H9 (cell line): ENCODE measurements at regions not wholly inside any gene's neighbourhood (a gene's known extent, or its start where the extent isn't known, plus 50 kb on each side); places are given as distances from the start of the nearest gene placed in this dataset.

ENCODE experiments used
- DNase-seq: peaks from one replicate; pipeline ENCODE4 v3.0.0-alpha.2; 2017
- H2AFZ ChIP-seq: one replicate; pipeline ENCODE4 v1.6.1; 2013; ENCODE audit warnings: mild to moderate bottlenecking, low read length, control low read depth, moderate library complexity
- H2AK5ac ChIP-seq: 2 replicates; pipeline ENCODE4 v1.6.1; 2013; ENCODE audit warnings: low read length, control low read depth, mixed read lengths; ENCODE audit not compliant: insufficient read length
- H2BK120ac ChIP-seq: one replicate; pipeline ENCODE4 v1.6.1; 2013; ENCODE audit warnings: low read depth, mild to moderate bottlenecking, low read length, control low read depth, inconsistent platforms; ENCODE audit not compliant: poor library complexity, severe bottlenecking
- H2BK12ac ChIP-seq: 2 replicates; pipeline ENCODE4 v1.6.1; 2013; ENCODE audit warnings: low read length, control low read depth, mixed read lengths, low read depth; ENCODE audit not compliant: insufficient read length
- H2BK15ac ChIP-seq: 2 replicates; pipeline ENCODE4 v1.6.1; 2013; ENCODE audit warnings: low read depth, low read length, control low read depth
- H2BK20ac ChIP-seq: one replicate; pipeline ENCODE4 v1.6.1; 2013; ENCODE audit warnings: low read depth, mild to moderate bottlenecking, low read length, control low read depth, inconsistent platforms; ENCODE audit not compliant: poor library complexity, severe bottlenecking
- H2BK5ac ChIP-seq: 2 replicates; pipeline ENCODE4 v1.6.1; 2013; ENCODE audit warnings: low read length, control low read depth, mixed read lengths; ENCODE audit not compliant: insufficient read length
- H3K14ac ChIP-seq: 2 replicates; pipeline ENCODE4 v1.6.1; 2013; ENCODE audit warnings: low read length, control low read depth; ENCODE audit not compliant: insufficient read depth
- H3K18ac ChIP-seq: 2 replicates; pipeline ENCODE4 v1.6.1; 2013; ENCODE audit warnings: low read depth, mild to moderate bottlenecking, mixed read lengths, low read length, control low read depth; ENCODE audit not compliant: insufficient read length
- H3K23ac ChIP-seq: 2 replicates; pipeline ENCODE4 v1.6.1; 2013; ENCODE audit warnings: low read length, control low read depth, mixed read lengths, low read depth; ENCODE audit not compliant: insufficient read length
- H3K23me2 ChIP-seq: 2 replicates; pipeline ENCODE4 v1.6.1; 2013; ENCODE audit warnings: low read depth, mild to moderate bottlenecking, mixed read lengths, low read length, control low read depth; ENCODE audit not compliant: insufficient read length, poor library complexity, severe bottlenecking
- H3K27ac ChIP-seq: 2 replicates; pipeline ENCODE4 v1.5.1; 2013; ENCODE audit warnings: low read length, control low read depth, mixed read lengths, low read depth; ENCODE audit not compliant: insufficient read length
- H3K27me3 ChIP-seq: 2 replicates; pipeline ENCODE4 v1.6.1; 2013; ENCODE audit warnings: low read length, control low read depth, inconsistent platforms; ENCODE audit not compliant: insufficient read depth
- H3K4ac ChIP-seq: 2 replicates; pipeline ENCODE4 v1.6.1; 2013; ENCODE audit warnings: low read depth, mild to moderate bottlenecking, control low read depth, inconsistent platforms, low read length, moderate library complexity
- H3K4me1 ChIP-seq: 2 replicates; pipeline ENCODE4 v1.6.1; 2013; ENCODE audit warnings: low read length, control low read depth, inconsistent platforms; ENCODE audit not compliant: insufficient read depth
- H3K4me2 ChIP-seq: 2 replicates; pipeline ENCODE4 v1.6.1; 2013; ENCODE audit warnings: low read length, control low read depth, mixed read lengths; ENCODE audit not compliant: insufficient read length, insufficient read depth
- H3K56ac ChIP-seq: 2 replicates; pipeline ENCODE4 v1.6.1; 2013; ENCODE audit warnings: low read depth, mild to moderate bottlenecking, mixed read lengths, low read length, control low read depth; ENCODE audit not compliant: insufficient read length
- H3K79me1 ChIP-seq: 2 replicates; pipeline ENCODE4 v1.6.1; 2013; ENCODE audit warnings: low read depth, mild to moderate bottlenecking, moderate library complexity, low read length, control low read depth, inconsistent platforms; ENCODE audit not compliant: insufficient read depth, poor library complexity, severe bottlenecking
- H3K79me2 ChIP-seq: 2 replicates; pipeline ENCODE4 v1.6.1; 2013; ENCODE audit warnings: low read length, control low read depth, inconsistent platforms; ENCODE audit not compliant: insufficient read depth
- H3K9ac ChIP-seq: 2 replicates; pipeline ENCODE4 v1.6.1; 2013; ENCODE audit warnings: low read length, control low read depth, mixed read lengths; ENCODE audit not compliant: insufficient read length; ENCODE audit errors: extremely low read depth
- H3K9me3 ChIP-seq: one replicate; pipeline ENCODE4 v1.6.1; 2013; ENCODE audit warnings: low read depth, low read length, inconsistent platforms; ENCODE audit not compliant: control insufficient read depth
- H3T11ph ChIP-seq: one replicate; pipeline ENCODE4 v1.6.1; 2013; ENCODE audit warnings: mild to moderate bottlenecking, low read length, control low read depth, inconsistent platforms
- H4K20me1 ChIP-seq: one replicate; pipeline ENCODE4 v1.6.1; 2013; ENCODE audit not compliant: control insufficient read depth, insufficient read length, insufficient read depth
- H4K5ac ChIP-seq: 2 replicates; pipeline ENCODE4 v1.6.1; 2013; ENCODE audit warnings: low read depth, mild to moderate bottlenecking, mixed read lengths, low read length, control low read depth; ENCODE audit not compliant: insufficient read length
- H4K8ac ChIP-seq: replicated peaks from 2 replicates; pipeline ENCODE4 v1.6.1; 2013; ENCODE audit warnings: low read length, control low read depth, mixed read lengths, low read depth; ENCODE audit not compliant: insufficient read length
- H4K91ac ChIP-seq: 2 replicates; pipeline ENCODE4 v1.6.1; 2013; ENCODE audit warnings: low read depth, mild to moderate bottlenecking, moderate library complexity, mixed read lengths, low read length, control low read depth; ENCODE audit not compliant: insufficient read length
- H3K27ac Mint-ChIP-seq, 3 experiments: 2 replicates in 2 of 3; 3 replicates in 1 of 3; pipeline ENCODE4 v1.8.0; 2020 to 2021; ENCODE audit warnings: mixed read lengths in 3 of 3, mild to moderate bottlenecking in 1 of 3, moderate library complexity in 1 of 3
- H3K27me3 Mint-ChIP-seq: 2 replicates; pipeline ENCODE4 v1.8.0; 2021; ENCODE audit warnings: low read depth, mild to moderate bottlenecking, moderate library complexity, mixed read lengths
- H3K36me3 Mint-ChIP-seq, 3 experiments: 2 replicates in 2 of 3; 3 replicates in 1 of 3; pipeline ENCODE4 v1.8.0; 2020 to 2021; ENCODE audit warnings: low read depth in 3 of 3, mixed read lengths in 3 of 3; ENCODE audit not compliant: insufficient read depth in 1 of 3
- H3K4me1 Mint-ChIP-seq, 2 experiments: 2 replicates each; pipeline ENCODE4 v1.8.0; 2020; ENCODE audit warnings: mixed read lengths in 2 of 2
- H3K4me3 Mint-ChIP-seq, 2 experiments: 2 replicates in 1 of 2; 3 replicates in 1 of 2; pipeline ENCODE4 v1.8.0; 2020 to 2021; ENCODE audit warnings: mild to moderate bottlenecking in 2 of 2, mixed read lengths in 2 of 2, moderate library complexity in 1 of 2
- H3K9me3 Mint-ChIP-seq, 2 experiments: 2 replicates in 1 of 2; 3 replicates in 1 of 2; pipeline ENCODE4 v1.8.0; 2020; ENCODE audit warnings: mild to moderate bottlenecking in 2 of 2, mixed read lengths in 2 of 2, moderate library complexity in 1 of 2
- CTCF ChIP-seq: fragments of 200-600 bp; sonication (generic); conservative IDR thresholded peaks from 3 replicates; pipeline ENCODE4 v1.8.0; 2021; ENCODE audit warnings: antibody characterized with exemption, mild to moderate bottlenecking
- WGBS: extraction: QIAGEN DNeasy Blood & Tissue Kit; methylation state at CpG from one replicate; pipeline ENCODE4 v1.1.7; 2013; ENCODE audit warnings: missing lambda C conversion rate, low lambda C conversion rate, mixed read lengths; ENCODE audit not compliant: insufficient read length; ENCODE audit errors: extremely low coverage; 5-methylcytosine and 5-hydroxymethylcytosine counted together

DNA sequence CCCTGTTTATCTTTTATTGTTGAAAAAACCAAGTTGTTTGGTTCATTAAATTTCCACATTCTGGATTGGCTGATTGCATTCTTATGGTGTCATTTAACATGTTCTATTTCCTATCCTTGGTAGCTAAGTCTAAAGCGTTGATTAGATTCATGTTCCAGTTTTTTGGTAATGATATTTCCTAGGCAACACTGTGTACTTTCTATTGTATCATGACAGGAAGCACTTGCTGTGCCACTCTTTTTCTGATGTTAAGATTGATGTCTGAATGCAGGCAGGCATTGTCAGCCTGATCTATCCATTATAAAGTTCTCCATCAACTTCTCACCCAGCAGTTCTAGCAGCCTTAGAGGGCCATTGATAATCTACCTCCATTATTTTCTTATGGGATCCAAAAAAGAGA is 91.1 kb upstream of the ARID2 start:
- Mint-ChIP-seq H3K9me3 (no peaks in the 10 kb centered on the region), H3K4me1 (peaks cover 9 to 12% of the 10 kb centered on the region in 2 experiments), H3K36me3 (no peaks in the 10 kb centered on the region), H3K4me3 (no peak overlapping the region), H3K27me3 (no peaks in the 10 kb centered on the region; the same call in 1 of the 2 replicates), H3K27ac (no peak overlapping the region)
- Histone ChIP-seq H3K4ac (no peak overlapping the region), H3K4me1 (no peaks in the 10 kb centered on the region), H2BK12ac (no peak overlapping the region), H3K14ac (no peak overlapping the region), H2BK20ac (no peak overlapping the region), H4K8ac (no peak overlapping the region), H4K91ac (no peak overlapping the region), H3K18ac (no peak overlapping the region), H3K79me2 (no peaks in the 10 kb centered on the region), H4K20me1 (no peaks in the 10 kb centered on the region), H3K9me3 (no peaks in the 10 kb centered on the region), H3K79me1 (no peaks in the 10 kb centered on the region), H2BK5ac (no peak overlapping the region), H3K27ac (no peak overlapping the region), H3K27me3 (no peaks in the 10 kb centered on the region), H2AFZ (no peak overlapping the region), H3K9ac (no peak overlapping the region), H3K56ac (no peak overlapping the region), H4K5ac (no peak overlapping the region), H2AK5ac (no peak overlapping the region), H3T11ph (no peak overlapping the region), H2BK120ac (no peak overlapping the region), H3K23me2 (no peaks in the 10 kb centered on the region), H2BK15ac (no peak overlapping the region), H3K23ac (no peak overlapping the region), H3K4me2 (no peak overlapping the region)
- no peak for DNase-seq
- TF ChIP-seq CTCF, result no peak
- no CpG with 5 or more reads among the region's 1 CpG for WGBS
